ENCODE measurements at regions not wholly inside any gene's neighbourhood (a gene's known extent, or its start where the extent isn't known, plus 50 kb on each side); places are given as distances from the start of the nearest gene placed in this dataset.

DNA sequence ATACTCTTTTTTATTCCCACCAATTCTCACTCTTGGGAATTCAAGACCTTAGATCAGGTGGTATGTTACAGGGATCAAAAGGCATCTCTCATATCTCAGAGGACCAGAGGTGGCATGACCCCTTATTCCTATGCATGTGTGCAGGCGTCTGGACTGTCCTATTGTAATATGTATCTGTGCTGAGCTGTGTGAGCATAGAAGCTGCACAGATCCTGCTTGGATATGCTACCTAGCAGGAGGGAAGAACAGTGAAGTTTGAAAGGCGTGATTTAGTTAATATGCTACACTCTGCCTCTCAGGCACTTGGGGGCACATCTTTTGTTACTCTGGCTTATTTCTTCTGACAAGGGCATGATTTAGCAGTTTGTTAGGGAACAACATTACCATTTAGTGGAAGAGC is 86.7 kb upstream of the ZRANB2 start:
- TF ChIP-seq EP300 (IDR thresholded peaks at IDR 0.05) (no peak), POLR2AphosphoS5 (IDR thresholded peaks at IDR 0.05) (no peak), POLR2A (IDR thresholded peaks at IDR 0.05; ENCODE audit: low read depth) (no peak)
- TF ChIP-seq, protein P1, sequence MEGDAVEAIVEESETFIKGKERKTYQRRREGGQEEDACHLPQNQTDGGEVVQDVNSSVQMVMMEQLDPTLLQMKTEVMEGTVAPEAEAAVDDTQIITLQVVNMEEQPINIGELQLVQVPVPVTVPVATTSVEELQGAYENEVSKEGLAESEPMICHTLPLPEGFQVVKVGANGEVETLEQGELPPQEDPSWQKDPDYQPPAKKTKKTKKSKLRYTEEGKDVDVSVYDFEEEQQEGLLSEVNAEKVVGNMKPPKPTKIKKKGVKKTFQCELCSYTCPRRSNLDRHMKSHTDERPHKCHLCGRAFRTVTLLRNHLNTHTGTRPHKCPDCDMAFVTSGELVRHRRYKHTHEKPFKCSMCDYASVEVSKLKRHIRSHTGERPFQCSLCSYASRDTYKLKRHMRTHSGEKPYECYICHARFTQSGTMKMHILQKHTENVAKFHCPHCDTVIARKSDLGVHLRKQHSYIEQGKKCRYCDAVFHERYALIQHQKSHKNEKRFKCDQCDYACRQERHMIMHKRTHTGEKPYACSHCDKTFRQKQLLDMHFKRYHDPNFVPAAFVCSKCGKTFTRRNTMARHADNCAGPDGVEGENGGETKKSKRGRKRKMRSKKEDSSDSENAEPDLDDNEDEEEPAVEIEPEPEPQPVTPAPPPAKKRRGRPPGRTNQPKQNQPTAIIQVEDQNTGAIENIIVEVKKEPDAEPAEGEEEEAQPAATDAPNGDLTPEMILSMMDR (IDR thresholded peaks at IDR 0.05): no peak
- WGBS: 70% methylated on average over 2 of the region's 2 CpGs
- no peak overlapping the region for H3K4me3 ChIP-seq
- intact Hi-C loops (cut with DNase I): no loop called here
- no peaks in the 10 kb centered on the region for H3K9me3 ChIP-seq
- H3K4me1 ChIP-seq: no peaks in the 10 kb centered on the region
- DNase-seq (ENCODE audit: extremely low spot score): no peak
- no peak overlapping the region for H3K27ac ChIP-seq (replicated peaks in 1 of 4)
- H3K36me3 ChIP-seq: no peaks in the 10 kb centered on the region
- no peaks in the 10 kb centered on the region for H3K27me3 ChIP-seq

GRCh38 chr1:71166178-71167173 is 85.6 kb upstream of the ZRANB2 start:
- no peak overlapping the region for H3K4me3 ChIP-seq
- DNase-seq (ENCODE audit: extremely low spot score): no peak
- H3K27me3 ChIP-seq: no peaks in the 10 kb centered on the region
- TF ChIP-seq EP300 (IDR thresholded peaks at IDR 0.05): no peak
- TF ChIP-seq, protein P1 (IDR thresholded peaks at IDR 0.05): no peak
- TF ChIP-seq POLR2AphosphoS5 (IDR thresholded peaks at IDR 0.05): no peak
- no peak for TF ChIP-seq POLR2A (IDR thresholded peaks at IDR 0.05; ENCODE audit: low read depth)
- H3K36me3 ChIP-seq: no peaks in the 10 kb centered on the region
- H3K9me3 ChIP-seq: no peaks in the 10 kb centered on the region
- 58% methylated on average over 4 of the region's 4 CpGs for WGBS
- intact Hi-C loops (cut with DNase I): no loop called here
- H3K27ac ChIP-seq (replicated peaks in 1 of 4): no peak overlapping the region
- no peaks in the 10 kb centered on the region for H3K4me1 ChIP-seq

GRCh38 chr1:71157715-71158114 is 76.9 kb upstream of the ZRANB2 start:
- H3K9me3 ChIP-seq: peaks cover 0 to 3% (median 0%) of the 10 kb centered on the region in 4 donors
- no peak overlapping the region for H3K4me3 ChIP-seq
- no peaks in the 10 kb centered on the region for H3K27me3 ChIP-seq
- H3K27ac ChIP-seq (replicated peaks in 1 of 4): no peak overlapping the region
- no peak for DNase-seq (ENCODE audit: extremely low spot score)
- intact Hi-C loops (cut with DNase I): no loop called here
- H3K4me1 ChIP-seq: no peaks in the 10 kb centered on the region
- WGBS: 88% methylated on average over 2 of the region's 2 CpGs
- no peaks in the 10 kb centered on the region for H3K36me3 ChIP-seq
- TF ChIP-seq POLR2AphosphoS5 (IDR thresholded peaks at IDR 0.05) (no peak), POLR2A (IDR thresholded peaks at IDR 0.05; ENCODE audit: low read depth) (no peak), EP300 (IDR thresholded peaks at IDR 0.05) (no peak)
- TF ChIP-seq, protein P1 (IDR thresholded peaks at IDR 0.05): no peak

DNA sequence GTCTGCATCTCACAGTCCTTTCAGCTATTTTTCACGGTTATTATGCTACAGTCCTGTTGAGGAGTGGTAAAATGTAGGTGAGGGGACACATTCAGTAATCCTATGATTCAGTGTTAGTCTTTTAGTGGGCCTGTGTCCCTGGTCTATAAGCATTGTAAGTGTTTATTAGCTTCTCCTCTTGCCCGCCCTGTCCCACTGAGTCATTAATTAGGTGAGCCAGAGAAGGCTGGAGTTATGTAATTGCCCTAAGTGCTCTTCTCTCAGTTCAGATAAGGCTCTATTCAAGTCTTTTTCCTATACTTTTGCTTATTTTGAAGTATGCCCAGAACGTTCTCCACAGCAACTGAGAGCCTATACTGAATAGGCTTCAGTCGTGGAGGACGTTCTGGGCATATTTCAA is 76.3 kb upstream of the ZRANB2 start:
- 82% methylated on average over 5 of the region's 5 CpGs for WGBS
- H3K9me3 ChIP-seq: peaks cover 0 to 3% (median 0%) of the 10 kb centered on the region in 4 donors

More for the DNA sequence above, 76.3 kb upstream of the ZRANB2 start:
- H3K4me3 ChIP-seq: no peak overlapping the region
- no peak for TF ChIP-seq EP300 (IDR thresholded peaks at IDR 0.05)
- no peak for TF ChIP-seq POLR2A (IDR thresholded peaks at IDR 0.05; ENCODE audit: low read depth)
- TF ChIP-seq, protein P1 (IDR thresholded peaks at IDR 0.05): no peak
- no peak for TF ChIP-seq POLR2AphosphoS5 (IDR thresholded peaks at IDR 0.05)
- H3K4me1 ChIP-seq: no peaks in the 10 kb centered on the region
- DNase-seq (ENCODE audit: extremely low spot score): no peak
- no peaks in the 10 kb centered on the region for H3K27me3 ChIP-seq
- intact Hi-C loops (cut with DNase I): no loop called here
- H3K36me3 ChIP-seq: no peaks in the 10 kb centered on the region
- no peak overlapping the region for H3K27ac ChIP-seq (replicated peaks in 1 of 4)
